ENCODE measurements at regions not wholly inside any gene's neighbourhood (a gene's known extent, or its start where the extent isn't known, plus 50 kb on each side); places are given as distances from the start of the nearest gene placed in this dataset.
"Not testable (repeated sequence)": the region's sequence is repeated elsewhere in the genome, so short reads cannot be mapped to it uniquely, and the experiment has no call there.

DNA sequence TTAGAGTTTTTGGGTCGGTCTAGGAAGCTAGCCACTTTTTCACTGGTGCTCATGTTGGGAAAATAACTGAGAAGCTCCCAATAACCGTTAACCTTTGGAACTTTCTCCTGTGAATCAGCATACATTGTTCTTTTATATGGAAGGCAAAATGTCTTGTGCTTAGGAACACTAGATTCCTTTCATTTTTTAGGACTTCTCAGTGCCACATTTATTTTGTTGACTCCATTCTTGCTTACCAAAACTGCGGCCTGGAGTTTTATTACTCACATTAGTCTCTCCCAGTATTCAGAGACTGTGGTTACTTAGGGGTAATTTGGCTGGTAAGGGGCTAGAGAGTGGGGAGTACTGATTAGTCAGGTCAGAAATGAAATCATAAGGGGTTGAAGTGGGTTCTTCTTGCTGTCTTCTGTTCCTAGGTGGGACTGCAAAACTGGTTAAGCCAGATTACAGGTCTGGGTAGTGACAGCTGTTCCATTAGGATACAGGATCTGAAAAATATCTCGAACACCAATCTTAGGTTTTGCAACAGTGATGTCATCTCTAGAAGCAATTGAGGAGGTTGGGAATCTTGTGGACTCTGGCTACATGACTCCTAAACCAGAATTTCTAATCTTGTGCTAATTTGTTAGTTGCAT is 631.4 kb upstream of the LUZP2 start:
- ATAC-seq = no peak
- intact Hi-C loops (cut with DNase I, micrococcal nuclease) = no loop called here
- Histone ChIP-seq H3K36me3 (ENCODE audit: low read depth) (no peaks in the 10 kb centered on the region), H3K4me3 (no peak overlapping the region), H3K9me3 (no peaks in the 10 kb centered on the region), H3K4me1 (ENCODE audit: low read depth) (no peaks in the 10 kb centered on the region)
- no peak for TF ChIP-seq CTCF (IDR thresholded peaks at IDR 0.05)
- no peak for DNase-seq

DNA sequence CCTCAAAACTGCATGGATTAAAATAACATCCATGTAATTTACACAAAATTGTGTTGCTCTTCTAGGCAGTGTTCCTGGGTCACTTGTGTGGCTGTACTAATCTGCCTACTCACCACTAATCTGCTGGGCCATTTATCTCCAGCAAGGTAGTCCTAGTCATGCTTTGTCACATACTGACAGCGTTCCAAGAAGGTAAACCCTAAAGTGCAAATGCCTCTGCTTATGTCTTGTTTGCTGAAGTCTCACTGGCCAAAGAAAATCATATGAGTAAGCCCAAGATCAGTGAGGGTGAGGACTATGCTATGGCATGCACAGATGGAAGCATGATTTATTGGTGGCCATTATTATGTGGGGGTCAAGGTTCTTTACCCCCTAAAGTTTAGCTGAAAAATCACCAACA is 630.2 kb upstream of the LUZP2 start:
- H3K4me3 ChIP-seq = no peak overlapping the region
- DNase-seq (no peak), ATAC-seq (no peak)
- H3K4me1 ChIP-seq (ENCODE audit: low read depth) = no peaks in the 10 kb centered on the region
- intact Hi-C loops (cut with DNase I, micrococcal nuclease) = no loop called here
- no peaks in the 10 kb centered on the region for H3K36me3 ChIP-seq (ENCODE audit: low read depth)
- no peak for TF ChIP-seq CTCF (IDR thresholded peaks at IDR 0.05)
- no peaks in the 10 kb centered on the region for H3K9me3 ChIP-seq

GRCh38 chr11:23869671-23870070 is 627.2 kb upstream of the LUZP2 start:
- Histone ChIP-seq H3K36me3 (ENCODE audit: low read depth) (no peaks in the 10 kb centered on the region), H3K4me3 (no peak overlapping the region), H3K9me3 (no peaks in the 10 kb centered on the region), H3K4me1 (ENCODE audit: low read depth) (no peaks in the 10 kb centered on the region)
- ATAC-seq = no peak
- no peak for TF ChIP-seq CTCF (IDR thresholded peaks at IDR 0.05)
- intact Hi-C loops (cut with DNase I, micrococcal nuclease) = no loop called here
- no peak for DNase-seq

GRCh38 chr11:23873406-23873805 is 623.4 kb upstream of the LUZP2 start:
- no peaks in the 10 kb centered on the region for H3K4me1 ChIP-seq (ENCODE audit: low read depth)
- no peak for ATAC-seq

DNA sequence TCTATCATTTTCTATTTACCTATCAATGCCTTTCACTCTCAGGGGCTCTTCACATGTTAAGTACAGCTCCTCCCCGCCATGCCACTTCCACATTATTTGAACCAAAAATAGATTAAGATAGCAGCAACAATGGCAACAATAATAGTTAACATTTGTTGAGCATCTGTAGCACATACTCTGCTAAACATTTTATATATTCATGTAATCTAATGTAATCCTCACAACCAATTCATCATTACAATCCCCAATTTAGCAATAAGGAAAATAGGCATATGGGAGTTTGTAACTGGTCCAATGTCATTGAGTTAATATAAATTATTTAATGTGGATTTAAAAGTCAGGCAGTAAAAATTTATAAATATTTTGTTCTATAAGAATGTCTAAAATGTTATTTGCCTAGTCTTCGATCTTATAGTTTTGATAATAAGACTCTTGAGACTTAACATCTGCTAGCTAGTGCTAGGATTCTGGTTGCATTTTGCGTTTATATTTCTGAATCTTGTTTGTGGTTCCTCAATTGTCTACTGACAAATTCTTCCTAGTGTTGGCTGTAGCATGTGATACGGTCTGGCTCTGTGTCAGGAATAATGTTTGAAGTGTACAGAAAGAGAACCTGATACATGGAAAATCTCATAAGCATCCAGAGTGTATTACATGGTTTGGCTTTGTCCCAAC is 621.5 kb upstream of the LUZP2 start:
- H3K36me3 ChIP-seq (ENCODE audit: low read depth) = no peaks in the 10 kb centered on the region
- no peak for DNase-seq
- H3K4me3 ChIP-seq = no peak overlapping the region
- intact Hi-C loops (cut with DNase I, micrococcal nuclease) = no loop called here
- H3K4me1 ChIP-seq (ENCODE audit: low read depth) = no peaks in the 10 kb centered on the region
- TF ChIP-seq CTCF (IDR thresholded peaks at IDR 0.05) = no peak
- no peaks in the 10 kb centered on the region for H3K9me3 ChIP-seq
- no peak for ATAC-seq

More at GRCh38 chr11:23873406-23873805, 623.4 kb upstream of the LUZP2 start:
- no peak for DNase-seq
- no peaks in the 10 kb centered on the region for H3K9me3 ChIP-seq
- intact Hi-C loops (cut with DNase I, micrococcal nuclease) = no loop called here
- no peak for TF ChIP-seq CTCF (IDR thresholded peaks at IDR 0.05)
- H3K36me3 ChIP-seq (ENCODE audit: low read depth) = no peaks in the 10 kb centered on the region
- H3K4me3 ChIP-seq = no peak overlapping the region

- H3K9me3 ChIP-seq; ATAC-seq; H3K4me1 ChIP-seq (ENCODE audit: low read depth); intact Hi-C loops (cut with DNase I, micrococcal nuclease); H3K36me3 ChIP-seq (ENCODE audit: low read depth); H3K4me3 ChIP-seq: not testable (repeated sequence)
- DNase-seq = peak in 1 of 3 donors; percentile 33
These were observed 613.3 kb upstream of the LUZP2 start for GRCh38 chr11:23883426-23884048.
